GM20000 (cell line): ENCODE measurements at regions not wholly inside any gene's neighbourhood (a gene's known extent, or its start where the extent isn't known, plus 50 kb on each side); places are given as distances from the start of the nearest gene placed in this dataset.
"Not testable (repeated sequence)": the region's sequence is repeated elsewhere in the genome, so short reads cannot be mapped to it uniquely, and the experiment has no call there.

Experiments
- DNase-seq: peaks from one replicate; pipeline ENCODE4 v3.0.0; 2012; ENCODE audit warnings: low spot score
- TF ChIP-seq, protein P1 (sequence below): IDR thresholded peaks from 2 replicates; pipeline ENCODE4 v1.5.1; 2012; ENCODE audit warnings: mild to moderate bottlenecking, control low read depth; ENCODE audit errors: extremely low read depth, missing control alignments

GRCh38 chr7:69078997-69079769 is 519.1 kb upstream of the AUTS2 start:
- DNase-seq = no peak
- TF ChIP-seq, protein P1, sequence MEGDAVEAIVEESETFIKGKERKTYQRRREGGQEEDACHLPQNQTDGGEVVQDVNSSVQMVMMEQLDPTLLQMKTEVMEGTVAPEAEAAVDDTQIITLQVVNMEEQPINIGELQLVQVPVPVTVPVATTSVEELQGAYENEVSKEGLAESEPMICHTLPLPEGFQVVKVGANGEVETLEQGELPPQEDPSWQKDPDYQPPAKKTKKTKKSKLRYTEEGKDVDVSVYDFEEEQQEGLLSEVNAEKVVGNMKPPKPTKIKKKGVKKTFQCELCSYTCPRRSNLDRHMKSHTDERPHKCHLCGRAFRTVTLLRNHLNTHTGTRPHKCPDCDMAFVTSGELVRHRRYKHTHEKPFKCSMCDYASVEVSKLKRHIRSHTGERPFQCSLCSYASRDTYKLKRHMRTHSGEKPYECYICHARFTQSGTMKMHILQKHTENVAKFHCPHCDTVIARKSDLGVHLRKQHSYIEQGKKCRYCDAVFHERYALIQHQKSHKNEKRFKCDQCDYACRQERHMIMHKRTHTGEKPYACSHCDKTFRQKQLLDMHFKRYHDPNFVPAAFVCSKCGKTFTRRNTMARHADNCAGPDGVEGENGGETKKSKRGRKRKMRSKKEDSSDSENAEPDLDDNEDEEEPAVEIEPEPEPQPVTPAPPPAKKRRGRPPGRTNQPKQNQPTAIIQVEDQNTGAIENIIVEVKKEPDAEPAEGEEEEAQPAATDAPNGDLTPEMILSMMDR = no peak

DNA sequence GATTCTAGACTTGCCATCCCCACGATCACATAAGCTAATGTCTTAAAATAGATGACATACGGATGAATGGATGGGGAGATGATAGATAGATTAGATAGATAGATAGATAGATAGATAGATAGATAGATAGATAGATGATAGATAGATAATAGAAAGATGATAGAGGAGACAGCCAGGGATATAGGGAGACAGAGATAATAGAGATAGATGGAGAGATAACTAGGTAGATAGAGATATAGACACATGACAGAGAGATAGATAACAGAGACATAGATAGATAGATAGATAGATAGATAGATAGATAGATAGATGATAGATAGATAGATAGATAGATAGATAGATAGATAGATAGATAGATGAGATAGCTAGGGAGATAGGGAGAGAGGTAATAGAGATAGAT is 511.0 kb upstream of the AUTS2 start:
- not testable (repeated sequence) for DNase-seq

DNA sequence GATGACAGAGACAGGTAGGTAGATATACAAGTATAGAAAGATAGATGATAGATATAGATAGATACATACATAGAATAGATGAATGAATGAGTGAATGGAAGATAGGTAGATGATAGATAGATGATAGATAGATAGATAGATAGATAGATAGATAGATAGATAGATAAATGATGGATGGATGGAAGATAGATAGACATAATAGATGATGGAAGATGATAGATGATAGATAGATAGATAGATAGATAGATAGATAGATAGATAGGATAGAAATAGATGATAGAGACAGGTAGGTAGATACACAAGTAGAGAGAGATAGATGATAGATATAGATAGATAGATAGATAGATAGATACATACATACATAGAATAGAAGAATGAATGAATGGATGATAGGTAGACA is 510.1 kb upstream of the AUTS2 start:
- no peak for DNase-seq
- TF ChIP-seq, protein P1 = no peak

GRCh38 chr7:69090936-69091335 is 507.3 kb upstream of the AUTS2 start:
- TF ChIP-seq, protein P1 = no peak
- no peak for DNase-seq

GRCh38 chr7:69091521-69091920 is 506.8 kb upstream of the AUTS2 start:
- TF ChIP-seq, protein P1 = no peak
- DNase-seq = no peak

DNA sequence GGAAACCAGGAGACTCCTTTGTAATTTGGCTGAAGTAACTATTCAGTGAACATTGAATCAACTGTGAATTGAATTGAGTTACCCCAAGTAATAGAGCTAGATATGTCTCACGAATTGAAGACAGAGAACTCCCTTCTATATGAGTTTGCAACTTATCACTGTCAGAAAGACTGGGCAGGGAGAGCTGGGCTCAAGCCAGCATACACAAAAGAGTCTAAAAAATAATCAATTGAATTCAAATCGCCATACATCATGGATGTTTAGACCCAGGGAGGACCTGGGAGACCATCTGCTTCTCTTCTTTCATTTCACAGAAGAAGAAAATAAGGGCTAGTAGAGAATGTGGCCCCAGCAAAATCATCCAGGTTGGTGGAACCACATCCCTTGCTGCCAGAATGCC is 503.1 kb upstream of the AUTS2 start:
- DNase-seq = no peak
- TF ChIP-seq, protein P1 = no peak

DNA sequence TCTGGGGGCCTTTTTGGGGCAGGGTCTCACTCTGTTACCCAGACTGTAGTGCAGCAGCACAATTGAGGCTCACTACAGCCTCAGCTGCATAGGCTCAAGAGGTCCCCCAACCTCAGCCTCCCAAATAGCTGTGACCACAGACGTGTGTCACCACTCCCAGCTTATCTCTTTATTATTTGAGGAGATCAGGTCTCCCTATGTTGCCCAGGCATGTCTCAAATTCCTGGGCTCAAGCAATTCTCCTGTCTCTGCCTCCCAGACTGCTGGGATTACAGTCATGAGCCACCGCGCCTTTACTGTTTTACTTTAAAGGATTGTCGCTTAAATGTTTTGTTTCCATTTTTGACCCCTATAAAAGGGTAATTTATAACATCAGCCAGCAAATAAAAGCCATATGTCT is 502.6 kb upstream of the AUTS2 start:
- no peak for DNase-seq

More for the DNA sequence above, 502.6 kb upstream of the AUTS2 start:
- TF ChIP-seq, protein P1 = no peak
